ENCODE measurements at regions not wholly inside any gene's neighbourhood (a gene's known extent, or its start where the extent isn't known, plus 50 kb on each side); places are given as distances from the start of the nearest gene placed in this dataset.

DNA sequence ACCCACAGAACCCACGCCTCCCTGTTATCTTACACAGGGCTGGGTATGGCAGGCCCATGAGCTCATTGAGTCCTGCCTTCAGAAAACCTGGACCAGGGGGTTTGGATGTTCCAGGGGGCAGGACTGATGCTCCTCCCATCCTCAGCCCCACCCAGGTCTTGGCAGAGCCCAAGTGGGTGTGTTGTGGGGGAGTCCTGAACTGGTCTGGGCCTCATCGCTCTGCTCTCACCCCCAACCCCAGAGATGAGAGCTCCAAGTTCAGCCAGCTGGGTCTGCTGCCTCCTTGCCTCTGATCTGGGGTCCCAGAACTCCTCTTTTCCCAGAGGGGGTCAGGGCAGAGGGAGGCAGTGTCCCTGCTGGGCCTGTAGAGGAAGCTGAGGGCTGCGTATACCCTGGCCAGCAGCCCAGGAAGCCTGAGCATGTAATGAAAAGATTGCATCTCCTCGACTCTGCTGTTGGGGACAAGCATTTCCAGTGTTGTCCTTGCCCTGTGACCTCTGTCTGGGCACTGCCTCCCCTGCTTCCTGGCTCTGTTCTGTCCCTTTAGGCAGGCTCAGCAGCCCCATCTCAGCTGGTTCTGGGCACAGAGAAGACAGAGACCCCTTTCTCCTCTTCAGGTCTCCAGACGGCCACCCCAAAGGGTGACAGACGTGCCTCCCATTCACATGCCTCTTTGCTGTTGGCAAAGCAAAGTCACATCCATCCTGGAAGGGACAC is 54.7 kb upstream of the EPS8L3 start:
- TF ChIP-seq CTCF (IDR thresholded peaks at IDR 0.05) (peak in 1 of 6 experiments; percentile 14), POLR2AphosphoS5 (IDR thresholded peaks at IDR 0.05) (peak in 1 of 2 donors; percentile 26), POLR2A (IDR thresholded peaks at IDR 0.05) (no peak)

All from upper lobe of left lung (tissue), 4 donors.